HG03457 (cell line): ENCODE measurements at regions not wholly inside any gene's neighbourhood (a gene's known extent, or its start where the extent isn't known, plus 50 kb on each side); places are given as distances from the start of the nearest gene placed in this dataset.
"Not testable (repeated sequence)": the region's sequence is repeated elsewhere in the genome, so short reads cannot be mapped to it uniquely, and the experiment has no call there.

Experiments
- ATAC-seq: cut with Tn5 transposase; IDR thresholded peaks from one replicate; pipeline ENCODE4 v1.9.1; 2021; ENCODE audit warnings: moderate number of reproducible peaks; ENCODE audit not compliant: unreplicated experiment

DNA sequence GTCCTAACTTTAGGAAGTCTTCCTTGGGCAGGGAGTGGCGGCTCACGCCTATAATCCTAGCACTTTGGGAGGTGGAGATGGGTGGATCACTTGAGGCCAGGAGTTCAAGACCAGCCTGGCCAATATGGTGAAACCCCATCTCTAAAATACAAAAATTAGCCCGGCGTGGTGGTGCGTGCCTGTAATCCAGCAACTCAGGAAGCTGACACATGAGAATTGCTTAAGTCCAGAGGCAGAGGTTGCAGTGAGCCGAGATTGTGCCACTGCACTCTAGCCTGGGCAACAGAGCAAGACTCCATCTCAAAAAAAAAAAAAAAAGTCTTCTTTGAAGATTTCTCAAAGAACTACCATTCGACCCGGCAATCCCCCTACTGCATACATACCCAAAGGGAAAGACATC lies 50.0 kb upstream of the GPCPD1 start:
- ATAC-seq = not testable (repeated sequence)
